ENCODE measurements at regions not wholly inside any gene's neighbourhood (a gene's known extent, or its start where the extent isn't known, plus 50 kb on each side); places are given as distances from the start of the nearest gene placed in this dataset.
"Not testable (repeated sequence)": the region's sequence is repeated elsewhere in the genome, so short reads cannot be mapped to it uniquely, and the experiment has no call there.

- FAIRE-seq (no peak), DNase-seq (ENCODE audit: insufficient read length, low spot score) (no peak)
- no peak for TF ChIP-seq POLR2A (IDR thresholded peaks at IDR 0.05; ENCODE audit: low read depth, low read length)
Measured at GRCh38 chr6:139698526-139699176, 324.2 kb upstream of the CITED2 start.

- DNase-seq (ENCODE audit: insufficient read length, low spot score); FAIRE-seq: not testable (repeated sequence)
Measured at GRCh38 chr6:139697856-139698255, 323.4 kb upstream of the CITED2 start.

GRCh38 chr6:139696991-139697390 is 322.5 kb upstream of the CITED2 start:
- DNase-seq (ENCODE audit: insufficient read length, low spot score) = not testable (repeated sequence)

GRCh38 chr6:139695361-139695760 is 320.9 kb upstream of the CITED2 start:
- FAIRE-seq (no peak), DNase-seq (ENCODE audit: insufficient read length, low spot score) (no peak)
- TF ChIP-seq POLR2A (IDR thresholded peaks at IDR 0.05; ENCODE audit: low read depth, low read length) = no peak

More at GRCh38 chr6:139696991-139697390, 322.5 kb upstream of the CITED2 start:
- FAIRE-seq = not testable (repeated sequence)

- FAIRE-seq (no peak), DNase-seq (ENCODE audit: insufficient read length, low spot score) (no peak)
- TF ChIP-seq POLR2A (IDR thresholded peaks at IDR 0.05; ENCODE audit: low read depth, low read length) = no peak
Measured at GRCh38 chr6:139693735-139694134, 319.3 kb upstream of the CITED2 start.

DNA sequence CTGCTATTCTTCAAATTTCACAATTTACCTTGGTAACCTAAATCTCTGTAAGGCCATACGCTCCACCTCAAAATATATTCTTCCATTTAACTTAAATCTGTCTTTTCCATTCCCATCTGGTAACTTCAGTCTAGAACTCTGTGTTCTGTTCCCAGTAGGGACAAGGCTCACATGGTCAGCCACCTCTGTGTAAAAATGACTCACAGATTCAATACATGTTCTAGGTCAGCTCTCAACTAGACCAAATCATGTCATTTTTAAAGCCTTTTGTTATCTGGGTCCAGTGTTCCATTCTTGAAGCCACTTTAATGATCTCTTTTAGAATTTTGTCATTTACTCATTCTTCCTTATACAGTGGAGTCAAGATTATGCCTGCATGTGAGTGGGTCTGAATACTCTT is 315.6 kb upstream of the CITED2 start:
- no peak for FAIRE-seq

GRCh38 chr6:139687055-139687454 is 312.6 kb upstream of the CITED2 start:
- DNase-seq (ENCODE audit: insufficient read length, low spot score) (no peak), FAIRE-seq (no peak)
- TF ChIP-seq POLR2A (IDR thresholded peaks at IDR 0.05; ENCODE audit: low read depth, low read length) = no peak

More for the DNA sequence above, 315.6 kb upstream of the CITED2 start:
- DNase-seq (ENCODE audit: insufficient read length, low spot score) = no peak
- TF ChIP-seq POLR2A (IDR thresholded peaks at IDR 0.05; ENCODE audit: low read depth, low read length) = no peak

DNA sequence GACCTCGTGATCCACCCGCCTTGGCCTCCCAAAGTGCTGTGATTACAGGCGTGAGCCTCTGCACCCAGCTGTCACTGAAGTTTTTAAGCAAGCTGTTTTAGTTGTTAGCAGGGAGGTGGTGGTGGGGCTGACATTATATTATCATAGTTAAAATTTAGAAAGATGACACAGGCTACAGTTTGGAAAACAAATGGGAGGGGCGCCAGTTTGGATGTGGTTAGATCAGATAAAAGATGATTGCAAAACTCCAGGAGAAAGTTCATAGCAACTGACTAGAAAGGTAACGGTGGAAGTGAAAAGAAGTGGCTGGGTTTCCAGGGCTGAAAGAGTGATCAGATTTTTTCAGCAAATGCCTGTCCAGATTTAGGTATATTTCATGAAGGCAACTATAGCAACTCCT is 311.9 kb upstream of the CITED2 start:
- no peak for TF ChIP-seq POLR2A (IDR thresholded peaks at IDR 0.05; ENCODE audit: low read depth, low read length)
- DNase-seq (ENCODE audit: insufficient read length, low spot score) = no peak
- no peak for FAIRE-seq

- no peak for TF ChIP-seq POLR2A (IDR thresholded peaks at IDR 0.05; ENCODE audit: low read depth, low read length)
- no peak for DNase-seq (ENCODE audit: insufficient read length, low spot score)
- no peak for FAIRE-seq
Measured at GRCh38 chr6:139685009-139685408, 310.6 kb upstream of the CITED2 start.

DNA sequence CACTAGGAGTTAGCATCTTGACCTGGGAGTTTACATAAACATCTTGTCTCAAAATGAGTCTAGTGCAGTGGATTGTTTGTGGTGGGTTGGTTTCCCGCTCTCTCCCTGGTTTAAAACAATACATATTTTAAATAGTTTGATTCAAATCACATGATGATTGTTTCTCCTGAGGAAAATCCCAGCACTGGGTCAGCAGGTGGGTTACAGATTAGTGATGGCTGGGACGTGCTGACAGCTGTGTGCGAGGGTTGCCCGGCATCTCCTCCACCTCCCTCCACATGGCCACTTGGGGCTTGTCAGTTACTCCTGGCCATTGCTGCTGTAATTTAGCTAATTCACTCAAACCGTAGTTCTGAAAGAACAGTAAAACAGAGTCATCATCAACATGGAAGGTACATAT is 306.4 kb upstream of the CITED2 start:
- FAIRE-seq (no peak), DNase-seq (ENCODE audit: insufficient read length, low spot score) (no peak)
- no peak for TF ChIP-seq POLR2A (IDR thresholded peaks at IDR 0.05; ENCODE audit: low read depth, low read length)

DNA sequence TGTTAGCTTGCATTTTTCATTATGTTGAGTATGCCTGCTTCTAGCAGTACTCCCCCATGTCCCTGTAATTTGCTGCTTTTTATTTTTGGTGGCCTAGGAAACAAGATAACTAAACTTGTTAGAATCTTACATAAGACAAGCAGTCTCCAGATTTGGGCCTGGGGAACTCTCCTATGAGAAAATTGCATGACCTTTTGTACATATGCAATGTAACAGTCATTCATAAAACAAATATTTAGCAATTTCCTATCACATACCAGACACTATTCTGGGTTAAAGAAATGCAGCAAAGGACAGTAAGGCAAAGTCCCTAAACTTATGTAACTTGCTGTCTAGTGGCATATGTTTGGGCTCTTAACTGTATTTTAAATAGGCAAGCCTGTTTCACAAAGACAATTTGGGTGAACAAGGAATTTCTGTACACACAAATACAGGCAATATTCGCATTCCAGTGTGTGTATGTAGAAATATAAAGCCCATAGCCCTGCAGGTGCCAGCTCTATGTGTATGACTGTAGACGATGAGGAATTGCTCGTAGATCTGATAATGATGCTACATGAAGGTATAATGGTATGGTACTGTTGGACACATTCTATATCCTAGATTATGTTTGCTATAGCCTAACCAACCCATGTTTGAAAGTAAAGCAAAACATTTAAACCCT is 305.2 kb upstream of the CITED2 start:
- DNase-seq (ENCODE audit: insufficient read length, low spot score) (no peak), FAIRE-seq (no peak)
- TF ChIP-seq POLR2A (IDR thresholded peaks at IDR 0.05; ENCODE audit: low read depth, low read length) = no peak

DNA sequence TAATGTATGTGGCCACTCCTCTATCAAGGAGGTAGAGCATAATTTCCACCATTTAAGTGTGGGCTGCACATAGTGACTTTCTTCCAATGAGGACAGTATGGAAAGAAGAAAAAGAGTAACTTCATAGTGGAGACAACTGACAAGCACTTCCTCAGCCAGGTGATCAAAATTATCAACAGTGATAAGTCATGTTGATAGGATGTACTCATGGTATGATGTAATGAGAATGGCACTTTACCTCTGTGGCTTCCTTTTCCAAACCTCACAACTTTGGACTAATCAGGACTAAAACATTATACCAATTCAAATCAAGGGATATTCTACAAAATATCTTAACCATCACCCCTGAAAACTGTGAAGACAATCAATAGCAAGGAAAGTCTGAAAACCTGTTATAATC is 302.3 kb upstream of the CITED2 start:
- FAIRE-seq = no peak

DNA sequence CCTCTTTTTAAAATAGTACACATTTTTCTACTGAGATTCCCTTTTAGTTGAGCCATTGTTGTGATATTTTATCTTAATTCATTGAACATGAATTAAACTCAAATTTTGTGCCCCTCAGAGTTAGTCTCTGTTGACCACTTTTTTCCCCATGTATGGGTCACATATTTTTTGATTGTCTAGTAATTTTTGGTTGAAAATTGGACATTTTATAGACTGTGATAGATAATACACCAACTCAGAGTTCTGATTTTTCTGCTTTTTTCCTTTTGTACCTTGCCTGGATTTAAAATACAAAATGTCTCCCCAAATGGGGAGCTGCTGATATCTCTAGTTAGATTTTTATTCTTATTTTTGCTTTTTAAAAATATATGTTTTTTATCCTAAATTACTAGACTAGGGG is 291.8 kb upstream of the CITED2 start:
- FAIRE-seq = no peak
- no peak for TF ChIP-seq POLR2A (IDR thresholded peaks at IDR 0.05; ENCODE audit: low read depth, low read length)
- DNase-seq (ENCODE audit: insufficient read length, low spot score) = no peak

More for the DNA sequence above, 302.3 kb upstream of the CITED2 start:
- no peak for TF ChIP-seq POLR2A (IDR thresholded peaks at IDR 0.05; ENCODE audit: low read depth, low read length)
- DNase-seq (ENCODE audit: insufficient read length, low spot score) = no peak

DNA sequence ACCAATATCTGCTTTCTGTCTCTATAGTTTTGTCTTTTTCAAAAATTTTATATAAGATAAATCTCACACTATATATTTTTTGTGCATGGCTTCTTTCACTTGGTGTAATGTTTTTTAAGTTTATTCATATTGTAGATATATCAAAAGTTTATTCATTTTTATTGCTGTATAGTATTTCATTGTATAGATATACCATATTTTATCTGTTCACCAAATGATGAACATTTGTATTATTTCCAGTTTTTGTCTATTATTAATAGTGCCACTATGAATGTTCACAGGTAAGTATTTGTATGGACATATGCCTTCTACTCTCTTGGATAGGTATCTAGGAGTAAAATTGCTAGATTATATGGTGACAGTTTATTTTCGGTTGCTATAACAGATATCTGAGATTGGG is 289.5 kb upstream of the CITED2 start:
- TF ChIP-seq POLR2A (IDR thresholded peaks at IDR 0.05; ENCODE audit: low read depth, low read length) = no peak
- FAIRE-seq = no peak
- DNase-seq (ENCODE audit: insufficient read length, low spot score) = no peak

DNA sequence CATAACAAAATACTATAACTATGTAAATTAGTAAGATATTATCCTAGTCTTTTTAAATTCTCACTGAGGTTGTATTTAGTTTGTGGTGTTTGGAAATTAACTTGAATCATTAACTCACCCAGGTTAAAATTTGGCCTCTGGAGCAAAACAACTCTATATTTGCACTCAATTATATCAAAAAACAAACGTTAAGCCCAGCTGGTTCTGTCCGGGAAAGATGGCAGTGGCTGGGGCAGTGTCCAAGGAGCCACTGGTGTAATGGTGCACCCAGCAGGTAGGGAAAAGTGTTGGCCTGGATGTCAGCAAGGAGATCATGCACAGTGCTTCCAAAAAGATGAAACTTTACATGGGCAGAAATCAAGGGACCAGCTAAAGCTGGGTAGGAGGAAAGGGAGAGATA is 285.3 kb upstream of the CITED2 start:
- no peak for DNase-seq (ENCODE audit: insufficient read length, low spot score)
- FAIRE-seq = no peak
- no peak for TF ChIP-seq POLR2A (IDR thresholded peaks at IDR 0.05; ENCODE audit: low read depth, low read length)

Measured in H54 (cell line).